ENCODE measurements at regions not wholly inside any gene's neighbourhood (a gene's known extent, or its start where the extent isn't known, plus 50 kb on each side); places are given as distances from the start of the nearest gene placed in this dataset.
"Not testable (repeated sequence)": the region's sequence is repeated elsewhere in the genome, so short reads cannot be mapped to it uniquely, and the experiment has no call there.

- H3K36me3 Mint-ChIP-seq (ENCODE audit: low read depth), result no peaks in the 10 kb centered on the region
- POLR2A ChIA-PET, result no interaction called here
- CTCF ChIA-PET, result no interaction called here
- H3K27me3 Mint-ChIP-seq, result no peaks in the 10 kb centered on the region
- no peak for DNase-seq
- no peak overlapping the region for H3K27ac Mint-ChIP-seq
- peaks cover 2% of the 10 kb centered on the region for H3K9me3 Mint-ChIP-seq
- H3K4me3 Mint-ChIP-seq, result no peak overlapping the region
- H3K4me1 Mint-ChIP-seq, result no peaks in the 10 kb centered on the region
These were observed 401.8 kb downstream of the RWDD3 start for GRCh38 chr1:95635811-95636210.

- no peaks in the 10 kb centered on the region for H3K36me3 Mint-ChIP-seq (ENCODE audit: low read depth)
- H3K27ac Mint-ChIP-seq, result no peak overlapping the region
- CTCF ChIA-PET, result no interaction called here
- POLR2A ChIA-PET, result no interaction called here
- H3K9me3 Mint-ChIP-seq, result peaks cover 2% of the 10 kb centered on the region
- H3K4me1 Mint-ChIP-seq, result no peaks in the 10 kb centered on the region
- H3K27me3 Mint-ChIP-seq, result no peaks in the 10 kb centered on the region
- no peak overlapping the region for H3K4me3 Mint-ChIP-seq
- no peak for DNase-seq
These were observed 402.9 kb downstream of the RWDD3 start for GRCh38 chr1:95636897-95637296.

- H3K27ac Mint-ChIP-seq, result no peak overlapping the region
- no peak for DNase-seq
- peaks cover 8% of the 10 kb centered on the region for H3K9me3 Mint-ChIP-seq
- no peaks in the 10 kb centered on the region for H3K36me3 Mint-ChIP-seq (ENCODE audit: low read depth)
- no peaks in the 10 kb centered on the region for H3K4me1 Mint-ChIP-seq
- POLR2A ChIA-PET, result no interaction called here
- no peaks in the 10 kb centered on the region for H3K27me3 Mint-ChIP-seq
- CTCF ChIA-PET, result no interaction called here
- no peak overlapping the region for H3K4me3 Mint-ChIP-seq
These were observed 406.7 kb downstream of the RWDD3 start for GRCh38 chr1:95640746-95641145.

- no peak for DNase-seq
- POLR2A ChIA-PET, result no interaction called here
These were observed 407.4 kb downstream of the RWDD3 start for GRCh38 chr1:95641386-95641785.

GRCh38 chr1:95642035-95642434, 408.0 kb downstream of the RWDD3 start:
- Mint-ChIP-seq H3K4me3 (no peak overlapping the region), H3K36me3 (ENCODE audit: low read depth) (no peaks in the 10 kb centered on the region), H3K27me3 (no peaks in the 10 kb centered on the region), H3K4me1 (no peaks in the 10 kb centered on the region), H3K27ac (no peak overlapping the region), H3K9me3 (peaks cover 14% of the 10 kb centered on the region)
- DNase-seq, result no peak
- ChIA-PET CTCF (no interaction called here), POLR2A (no interaction called here)

More at GRCh38 chr1:95641386-95641785, 407.4 kb downstream of the RWDD3 start:
- H3K27ac Mint-ChIP-seq, result no peak overlapping the region
- H3K27me3 Mint-ChIP-seq, result no peaks in the 10 kb centered on the region
- no peaks in the 10 kb centered on the region for H3K4me1 Mint-ChIP-seq
- CTCF ChIA-PET, result no interaction called here
- H3K36me3 Mint-ChIP-seq (ENCODE audit: low read depth), result no peaks in the 10 kb centered on the region
- H3K4me3 Mint-ChIP-seq, result no peak overlapping the region
- H3K9me3 Mint-ChIP-seq, result peaks cover 8% of the 10 kb centered on the region

- H3K27ac Mint-ChIP-seq, result no peak overlapping the region
- no peaks in the 10 kb centered on the region for H3K4me1 Mint-ChIP-seq
- H3K4me3 Mint-ChIP-seq, result no peak overlapping the region
- DNase-seq, result no peak
- POLR2A ChIA-PET, result no interaction called here
- H3K9me3 Mint-ChIP-seq, result peaks cover 14% of the 10 kb centered on the region
- no peaks in the 10 kb centered on the region for H3K36me3 Mint-ChIP-seq (ENCODE audit: low read depth)
- CTCF ChIA-PET, result no interaction called here
- no peaks in the 10 kb centered on the region for H3K27me3 Mint-ChIP-seq
These were observed 409.1 kb downstream of the RWDD3 start for GRCh38 chr1:95643071-95643470.

- peaks cover 14% of the 10 kb centered on the region for H3K9me3 Mint-ChIP-seq
- H3K4me1 Mint-ChIP-seq; H3K27me3 Mint-ChIP-seq; H3K27ac Mint-ChIP-seq; H3K36me3 Mint-ChIP-seq (ENCODE audit: low read depth); POLR2A ChIA-PET; H3K4me3 Mint-ChIP-seq; CTCF ChIA-PET; DNase-seq: not testable (repeated sequence)
These were observed 411.1 kb downstream of the RWDD3 start for GRCh38 chr1:95645126-95645525.

GRCh38 chr1:95650631-95651030, 416.6 kb downstream of the RWDD3 start:
- no peaks in the 10 kb centered on the region for H3K36me3 Mint-ChIP-seq (ENCODE audit: low read depth)
- no peaks in the 10 kb centered on the region for H3K27me3 Mint-ChIP-seq
- H3K4me1 Mint-ChIP-seq, result no peaks in the 10 kb centered on the region
- peaks cover 9% of the 10 kb centered on the region for H3K9me3 Mint-ChIP-seq
- no peak overlapping the region for H3K27ac Mint-ChIP-seq
- POLR2A ChIA-PET, result no interaction called here
- CTCF ChIA-PET, result no interaction called here
- no peak for DNase-seq
- no peak overlapping the region for H3K4me3 Mint-ChIP-seq

- POLR2A ChIA-PET, result no interaction called here
- H3K9me3 Mint-ChIP-seq, result peaks cover 5% of the 10 kb centered on the region
- no peak overlapping the region for H3K4me3 Mint-ChIP-seq
- H3K27me3 Mint-ChIP-seq, result no peaks in the 10 kb centered on the region
- no peak for DNase-seq
- H3K27ac Mint-ChIP-seq, result no peak overlapping the region
- CTCF ChIA-PET, result no interaction called here
- no peaks in the 10 kb centered on the region for H3K4me1 Mint-ChIP-seq
- H3K36me3 Mint-ChIP-seq (ENCODE audit: low read depth), result no peaks in the 10 kb centered on the region
These were observed 418.5 kb downstream of the RWDD3 start for GRCh38 chr1:95652423-95652965.

GRCh38 chr1:95653618-95654017, 419.6 kb downstream of the RWDD3 start:
- Mint-ChIP-seq H3K4me1 (no peaks in the 10 kb centered on the region), H3K27ac (no peak overlapping the region), H3K4me3 (no peak overlapping the region), H3K9me3 (peaks cover 5% of the 10 kb centered on the region), H3K27me3 (no peaks in the 10 kb centered on the region), H3K36me3 (ENCODE audit: low read depth) (no peaks in the 10 kb centered on the region)
- POLR2A ChIA-PET, result no interaction called here
- DNase-seq, result no peak
- CTCF ChIA-PET, result no interaction called here

GRCh38 chr1:95655321-95656020, 421.5 kb downstream of the RWDD3 start:
- no peak for DNase-seq
- CTCF ChIA-PET, result no interaction called here
- Mint-ChIP-seq H3K4me3 (no peak overlapping the region), H3K9me3 (peaks cover 5% of the 10 kb centered on the region), H3K27ac (no peak overlapping the region), H3K4me1 (no peaks in the 10 kb centered on the region), H3K27me3 (no peaks in the 10 kb centered on the region), H3K36me3 (ENCODE audit: low read depth) (no peaks in the 10 kb centered on the region)
- POLR2A ChIA-PET, result no interaction called here

GRCh38 chr1:95657248-95657647, 423.2 kb downstream of the RWDD3 start:
- Mint-ChIP-seq H3K27ac (no peak overlapping the region), H3K4me1 (no peaks in the 10 kb centered on the region), H3K27me3 (no peaks in the 10 kb centered on the region), H3K4me3 (no peak overlapping the region), H3K36me3 (ENCODE audit: low read depth) (no peaks in the 10 kb centered on the region), H3K9me3 (peaks cover 2% of the 10 kb centered on the region)
- POLR2A ChIA-PET, result no interaction called here
- CTCF ChIA-PET, result no interaction called here
- DNase-seq, result no peak

- no peak for DNase-seq
- ChIA-PET CTCF (no interaction called here), POLR2A (no interaction called here)
- H3K27me3 Mint-ChIP-seq, result no peaks in the 10 kb centered on the region
- H3K4me3 Mint-ChIP-seq, result no peak overlapping the region
- H3K4me1 Mint-ChIP-seq, result no peaks in the 10 kb centered on the region
- peaks cover 4% of the 10 kb centered on the region for H3K9me3 Mint-ChIP-seq
- no peaks in the 10 kb centered on the region for H3K36me3 Mint-ChIP-seq (ENCODE audit: low read depth)
- H3K27ac Mint-ChIP-seq, result no peak overlapping the region
These were observed 425.2 kb downstream of the RWDD3 start for GRCh38 chr1:95659166-95659565.

- Mint-ChIP-seq H3K4me1 (no peaks in the 10 kb centered on the region), H3K27ac (no peak overlapping the region), H3K27me3 (no peaks in the 10 kb centered on the region), H3K4me3 (no peak overlapping the region), H3K9me3 (peaks cover 4% of the 10 kb centered on the region), H3K36me3 (ENCODE audit: low read depth) (no peaks in the 10 kb centered on the region)
- POLR2A ChIA-PET, result no interaction called here
- no peak for DNase-seq
- CTCF ChIA-PET, result no interaction called here
These were observed 425.6 kb downstream of the RWDD3 start for GRCh38 chr1:95659588-95659987.
